Hepatic stellate cell (primary cell): ENCODE measurements at regions not wholly inside any gene's neighbourhood (a gene's known extent, or its start where the extent isn't known, plus 50 kb on each side); places are given as distances from the start of the nearest gene placed in this dataset.
"Not testable (repeated sequence)": the region's sequence is repeated elsewhere in the genome, so short reads cannot be mapped to it uniquely, and the experiment has no call there.

Experiments used
- DNase-seq: peaks from one replicate; pipeline ENCODE4 v3.0.0; 2011; ENCODE audit warnings: low spot score

- DNase-seq: no peak
Observed at GRCh38 chr2:8234757-8235374, 447.0 kb upstream of the ID2 start.

- no peak for DNase-seq
Observed at GRCh38 chr2:8235419-8235818, 446.4 kb upstream of the ID2 start.

- DNase-seq: no peak
Observed at GRCh38 chr2:8236391-8236790, 445.5 kb upstream of the ID2 start.

GRCh38 chr2:8238521-8239230, 443.2 kb upstream of the ID2 start:
- DNase-seq: no peak

GRCh38 chr2:8239531-8240088, 442.2 kb upstream of the ID2 start:
- no peak for DNase-seq

GRCh38 chr2:8241317-8241716, 440.5 kb upstream of the ID2 start:
- no peak for DNase-seq

GRCh38 chr2:8242739-8243138, 439.1 kb upstream of the ID2 start:
- no peak for DNase-seq

- no peak for DNase-seq
Observed at GRCh38 chr2:8243748-8244400, 438.0 kb upstream of the ID2 start.

- DNase-seq: no peak
Observed at GRCh38 chr2:8244639-8245038, 437.2 kb upstream of the ID2 start.

- no peak for DNase-seq
Observed at GRCh38 chr2:8246137-8246536, 435.7 kb upstream of the ID2 start.

GRCh38 chr2:8247905-8248622, 433.8 kb upstream of the ID2 start:
- DNase-seq: peak; percentile 11

GRCh38 chr2:8248623-8248957, 433.3 kb upstream of the ID2 start:
- DNase-seq: no peak

GRCh38 chr2:8249141-8249540, 432.7 kb upstream of the ID2 start:
- no peak for DNase-seq

- DNase-seq: no peak
Observed at GRCh38 chr2:8249769-8250168, 432.1 kb upstream of the ID2 start.

GRCh38 chr2:8250290-8250689, 431.6 kb upstream of the ID2 start:
- not testable (repeated sequence) for DNase-seq

- no peak for DNase-seq
Observed at GRCh38 chr2:8251291-8251690, 430.6 kb upstream of the ID2 start.

GRCh38 chr2:8251856-8252255, 430.0 kb upstream of the ID2 start:
- DNase-seq: no peak

GRCh38 chr2:8252997-8253694, 428.7 kb upstream of the ID2 start:
- no peak for DNase-seq

- no peak for DNase-seq
Observed at GRCh38 chr2:8253781-8254180, 428.1 kb upstream of the ID2 start.

GRCh38 chr2:8254214-8254613, 427.6 kb upstream of the ID2 start:
- not testable (repeated sequence) for DNase-seq

GRCh38 chr2:8254791-8255447, 426.9 kb upstream of the ID2 start:
- DNase-seq: no peak

GRCh38 chr2:8255448-8255800, 426.4 kb upstream of the ID2 start:
- no peak for DNase-seq
